HEK293T (cell line): ENCODE measurements at regions not wholly inside any gene's neighbourhood (a gene's known extent, or its start where the extent isn't known, plus 50 kb on each side); places are given as distances from the start of the nearest gene placed in this dataset.

ENCODE experiments used
- CTCF ChIA-PET: fragments of 350-600 bp; formaldehyde crosslinking; extraction: SDS; loops from one replicate; lab custom pipeline; 2021; ENCODE audit warnings: antibody characterized with exemption, inconsistent platforms; lab: Yijun Ruan, JAX
- POLR2A ChIA-PET: fragments of 350-600 bp; formaldehyde crosslinking; extraction: SDS; loops from one replicate; lab custom pipeline; 2020; ENCODE audit warnings: antibody characterized with exemption, inconsistent platforms; lab: Yijun Ruan, JAX
- DNase-seq: peaks from one replicate; pipeline ENCODE4 v3.0.0; 2012; ENCODE audit warnings: mixed read lengths; ENCODE audit errors: extremely low spot score
- ARNT ChIP-seq: fragments of 450-650 bp; IDR thresholded peaks from 2 replicates; pipeline ENCODE4 v1.6.1; 2017; ENCODE audit warnings: mild to moderate bottlenecking
- BHLHE40 ChIP-seq: fragments of 450-650 bp; IDR thresholded peaks from 2 replicates; pipeline ENCODE4 v1.6.1; 2016; ENCODE audit warnings: mild to moderate bottlenecking, moderate library complexity, borderline replicate concordance
- CTBP1 ChIP-seq: fragments of 450-650 bp; IDR thresholded peaks from 2 replicates; pipeline ENCODE4 v1.6.1; 2016; ENCODE audit warnings: borderline replicate concordance
- ELF4 ChIP-seq: fragments of 450-650 bp; IDR thresholded peaks from 2 replicates; pipeline ENCODE4 v1.6.1; 2017; ENCODE audit warnings: antibody characterized with exemption
- FOXA1 ChIP-seq: fragments of 450-650 bp; IDR thresholded peaks from 2 replicates; pipeline ENCODE4 v1.6.1; 2016; ENCODE audit warnings: mild to moderate bottlenecking
- FOXK2 ChIP-seq: fragments of 450-650 bp; IDR thresholded peaks from 2 replicates; pipeline ENCODE4 v1.6.1; 2016; ENCODE audit warnings: mild to moderate bottlenecking
- FOXM1 ChIP-seq: fragments of 450-650 bp; IDR thresholded peaks from 2 replicates; pipeline ENCODE4 v1.6.1; 2017; ENCODE audit warnings: mild to moderate bottlenecking, borderline replicate concordance
- HDGF ChIP-seq: fragments of 450-650 bp; IDR thresholded peaks from 2 replicates; pipeline ENCODE4 v1.6.1; 2017; ENCODE audit warnings: antibody characterized with exemption, borderline replicate concordance
- L3MBTL2 ChIP-seq: fragments of 450-650 bp; conservative IDR thresholded peaks from 2 replicates; pipeline ENCODE4 v1.6.1; 2016; ENCODE audit warnings: mild to moderate bottlenecking
- LEF1 ChIP-seq: fragments of 450-650 bp; IDR thresholded peaks from 2 replicates; pipeline ENCODE4 v1.6.1; 2017; ENCODE audit warnings: mild to moderate bottlenecking, borderline replicate concordance
- NFRKB ChIP-seq: fragments of 450-650 bp; IDR thresholded peaks from 2 replicates; pipeline ENCODE4 v1.6.1; 2016; ENCODE audit warnings: mild to moderate bottlenecking, moderate library complexity
- PKNOX1 ChIP-seq: fragments of 450-650 bp; IDR thresholded peaks from 2 replicates; pipeline ENCODE4 v1.6.1; 2016
- SP1 ChIP-seq: fragments of 450-650 bp; IDR thresholded peaks from 2 replicates; pipeline ENCODE4 v1.6.1; 2017
- SUZ12 ChIP-seq: fragments of 450-650 bp; IDR thresholded peaks from 2 replicates; pipeline ENCODE4 v1.6.1; 2016; ENCODE audit warnings: mild to moderate bottlenecking
- TARDBP ChIP-seq: fragments of 450-650 bp; IDR thresholded peaks from 2 replicates; pipeline ENCODE4 v1.6.1; 2016
- ZNF384 ChIP-seq: fragments of 450-650 bp; IDR thresholded peaks from 2 replicates; pipeline ENCODE4 v1.6.1; 2016

GRCh38 chr5:125695996-125696655, 727.1 kb upstream of the GRAMD2B start:
- CTCF ChIA-PET, result no interaction called here
- POLR2A ChIA-PET, result no interaction called here
- no peak for TF ChIP-seq HDGF
- no peak for TF ChIP-seq ELF4
- no peak for TF ChIP-seq LEF1
- no peak for TF ChIP-seq FOXM1
- TF ChIP-seq BHLHE40, result no peak
- no peak for DNase-seq

DNA sequence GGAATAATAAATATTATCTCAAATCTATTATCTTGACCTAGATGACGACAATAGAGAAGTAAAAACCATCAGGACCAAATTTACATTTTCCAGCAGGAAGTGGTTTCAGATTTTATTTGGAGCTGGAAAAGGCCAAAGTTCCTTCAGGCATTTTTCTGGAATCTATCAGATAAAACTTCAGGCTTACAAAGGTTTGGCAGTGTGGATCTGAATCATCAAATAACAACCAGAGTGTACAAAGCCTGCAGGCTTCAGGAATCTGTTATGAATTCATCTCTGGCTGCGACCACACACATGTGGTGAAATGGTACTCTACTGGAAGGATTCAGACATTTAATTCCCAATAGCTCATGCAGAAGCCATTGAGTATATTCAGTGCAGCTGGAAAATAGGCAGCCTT, 726.4 kb upstream of the GRAMD2B start:
- no peak for DNase-seq
- TF ChIP-seq FOXM1, result no peak
- no peak for TF ChIP-seq ELF4
- TF ChIP-seq ZNF384, result no peak
- TF ChIP-seq L3MBTL2, result no peak
- no peak for TF ChIP-seq HDGF
- no peak for TF ChIP-seq FOXK2
- TF ChIP-seq ARNT, result no peak
- no peak for TF ChIP-seq PKNOX1
- no peak for TF ChIP-seq NFRKB
- no peak for TF ChIP-seq LEF1
- no peak for TF ChIP-seq TARDBP
- no peak for TF ChIP-seq CTBP1
- no peak for TF ChIP-seq SP1
- TF ChIP-seq FOXA1, result no peak
- TF ChIP-seq SUZ12, result no peak
- TF ChIP-seq BHLHE40, result no peak
- ChIA-PET POLR2A (no interaction called here), CTCF (no interaction called here)

GRCh38 chr5:125698420-125698819, 724.8 kb upstream of the GRAMD2B start:
- ChIA-PET POLR2A (no interaction called here), CTCF (interaction anchor here (0.7 kb wide), 1 partner anchor 186 kb away, joined by 3 read pairs; no protein-coding TSS in a partner anchor)
- no peak for TF ChIP-seq PKNOX1
- TF ChIP-seq LEF1, result no peak
- no peak for TF ChIP-seq SP1
- no peak for TF ChIP-seq FOXM1
- no peak for TF ChIP-seq NFRKB
- no peak for DNase-seq

DNA sequence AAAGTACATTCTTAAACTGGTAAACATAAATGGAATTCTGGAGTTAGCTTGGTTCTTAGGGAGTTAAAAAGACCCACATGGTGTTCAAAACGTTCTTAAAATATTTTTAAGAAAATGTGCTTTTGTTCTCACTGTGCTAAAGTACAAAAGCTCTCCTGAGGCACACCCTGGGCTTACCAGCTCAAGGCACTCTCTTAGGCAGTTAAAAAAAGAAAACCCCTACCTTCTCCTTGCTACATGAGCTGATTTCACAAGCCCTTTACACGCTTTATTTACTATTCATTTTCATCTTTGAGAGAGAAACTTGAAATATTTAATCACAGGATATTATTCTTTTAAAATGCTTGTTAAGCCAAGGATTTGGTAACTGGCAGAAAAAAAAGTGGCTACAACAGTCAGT, 723.3 kb upstream of the GRAMD2B start:
- TF ChIP-seq BHLHE40 (no peak), SUZ12 (no peak), FOXA1 (no peak), PKNOX1 (no peak), FOXK2 (no peak), FOXM1 (no peak), CTBP1 (no peak), SP1 (no peak), LEF1 (no peak), ELF4 (no peak), HDGF (no peak), L3MBTL2 (no peak), ZNF384 (no peak), NFRKB (no peak), TARDBP (no peak)
- POLR2A ChIA-PET, result no interaction called here
- DNase-seq, result no peak
- CTCF ChIA-PET, result interaction anchor here (1.7 kb wide), 1 partner anchor 19 kb away, joined by 4 read pairs; no protein-coding TSS in a partner anchor

- peak; percentile 27 for DNase-seq
These were observed 722.8 kb upstream of the GRAMD2B start for GRCh38 chr5:125700380-125700861.

More at GRCh38 chr5:125700380-125700861, 722.8 kb upstream of the GRAMD2B start:
- TF ChIP-seq L3MBTL2, result peak; percentile 50
- no peak for TF ChIP-seq TARDBP
- peak; percentile 90 for TF ChIP-seq PKNOX1
- ChIA-PET CTCF (interaction anchor here (1.7 kb wide), 1 partner anchor 18 kb away, joined by 4 read pairs; no protein-coding TSS in a partner anchor), POLR2A (no interaction called here)
